ENCODE measurements at regions not wholly inside any gene's neighbourhood (a gene's known extent, or its start where the extent isn't known, plus 50 kb on each side); places are given as distances from the start of the nearest gene placed in this dataset.

DNA sequence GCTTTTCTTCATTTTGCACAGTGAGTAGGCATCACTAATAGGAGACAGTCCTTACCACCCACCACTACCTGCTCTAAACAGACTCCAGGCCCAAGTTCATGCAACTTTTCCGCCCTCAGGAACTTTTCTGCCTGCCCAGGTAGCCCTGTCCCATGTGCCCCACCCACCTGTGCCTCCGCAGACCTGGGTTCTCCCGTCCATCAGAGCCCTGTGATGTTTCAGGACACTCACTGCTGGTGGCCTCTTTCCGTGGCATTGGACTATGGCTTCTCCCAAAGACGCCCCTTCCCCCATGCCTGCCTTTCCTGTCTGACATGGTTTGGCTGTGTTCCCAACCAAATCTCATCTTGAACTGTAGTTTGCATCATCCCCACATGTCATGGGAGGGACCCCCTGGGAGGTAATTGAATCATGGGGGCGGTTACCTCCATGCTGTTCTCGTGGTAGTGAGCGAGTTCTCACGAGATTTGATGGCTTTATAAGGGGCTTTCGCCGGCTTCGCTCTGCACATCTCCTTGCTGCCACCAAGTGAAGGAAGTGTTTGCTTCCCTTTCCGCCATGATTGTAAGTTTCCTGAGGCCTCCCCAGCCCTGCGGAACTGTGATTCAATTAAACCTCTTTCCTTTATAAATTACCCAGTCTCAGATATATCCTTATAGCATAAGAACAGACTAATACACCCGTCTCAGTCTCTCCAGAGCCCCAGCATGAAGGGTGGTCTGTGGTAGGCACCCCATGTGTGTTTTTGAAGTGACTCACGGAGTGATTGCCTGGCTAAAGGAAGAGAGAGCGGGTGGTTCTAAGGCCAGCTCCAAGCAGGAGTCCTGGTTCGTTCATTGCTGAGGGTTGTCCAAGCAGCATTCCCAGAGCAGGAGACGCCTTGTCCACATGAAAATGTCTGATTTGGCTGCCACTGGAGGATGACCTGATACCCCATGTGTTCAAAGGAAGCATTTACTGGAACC lies 86.0 kb upstream of the ZBTB40 start:
- TF ChIP-seq, protein P1, sequence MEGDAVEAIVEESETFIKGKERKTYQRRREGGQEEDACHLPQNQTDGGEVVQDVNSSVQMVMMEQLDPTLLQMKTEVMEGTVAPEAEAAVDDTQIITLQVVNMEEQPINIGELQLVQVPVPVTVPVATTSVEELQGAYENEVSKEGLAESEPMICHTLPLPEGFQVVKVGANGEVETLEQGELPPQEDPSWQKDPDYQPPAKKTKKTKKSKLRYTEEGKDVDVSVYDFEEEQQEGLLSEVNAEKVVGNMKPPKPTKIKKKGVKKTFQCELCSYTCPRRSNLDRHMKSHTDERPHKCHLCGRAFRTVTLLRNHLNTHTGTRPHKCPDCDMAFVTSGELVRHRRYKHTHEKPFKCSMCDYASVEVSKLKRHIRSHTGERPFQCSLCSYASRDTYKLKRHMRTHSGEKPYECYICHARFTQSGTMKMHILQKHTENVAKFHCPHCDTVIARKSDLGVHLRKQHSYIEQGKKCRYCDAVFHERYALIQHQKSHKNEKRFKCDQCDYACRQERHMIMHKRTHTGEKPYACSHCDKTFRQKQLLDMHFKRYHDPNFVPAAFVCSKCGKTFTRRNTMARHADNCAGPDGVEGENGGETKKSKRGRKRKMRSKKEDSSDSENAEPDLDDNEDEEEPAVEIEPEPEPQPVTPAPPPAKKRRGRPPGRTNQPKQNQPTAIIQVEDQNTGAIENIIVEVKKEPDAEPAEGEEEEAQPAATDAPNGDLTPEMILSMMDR (IDR thresholded peaks at IDR 0.05; ENCODE audit: insufficient read depth, low read depth, low read length), result no peak
- no peak for TF ChIP-seq EZH2 (IDR thresholded peaks at IDR 0.05; ENCODE audit: insufficient read depth, low read length)
